ENCODE measurements at regions not wholly inside any gene's neighbourhood (a gene's known extent, or its start where the extent isn't known, plus 50 kb on each side); places are given as distances from the start of the nearest gene placed in this dataset.

GRCh38 chr14:82190742-82191141 is 657.1 kb upstream of the SEL1L start:
- DNase-seq = no peak

DNA sequence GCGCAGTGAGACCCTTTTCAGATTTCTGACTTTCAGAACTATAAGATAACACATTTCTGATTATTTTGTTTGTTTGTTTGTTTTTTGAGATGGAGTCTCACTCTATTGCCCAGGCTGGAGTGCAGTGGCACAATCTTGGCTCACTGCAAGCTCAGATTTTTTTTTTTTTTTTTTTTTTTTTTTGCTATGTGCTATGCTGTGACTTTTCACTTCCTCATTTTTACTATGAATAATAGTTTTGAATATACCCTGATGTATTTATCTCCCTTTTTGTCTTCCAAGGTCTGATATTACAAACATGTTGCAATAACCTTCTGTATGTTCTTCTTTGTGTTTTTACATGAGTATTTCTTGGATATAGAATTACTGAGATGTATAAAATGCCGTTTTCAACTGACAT is 658.7 kb upstream of the SEL1L start:
- no peak for DNase-seq

GRCh38 chr14:82223276-82223675 is 689.6 kb upstream of the SEL1L start:
- no peak for DNase-seq

- no peak for DNase-seq
Observed at GRCh38 chr14:82224610-82225009, 691.0 kb upstream of the SEL1L start.

- no peak for DNase-seq
Observed at GRCh38 chr14:82230748-82231147, 697.1 kb upstream of the SEL1L start.

GRCh38 chr14:82238649-82239048 is 705.0 kb upstream of the SEL1L start:
- no peak for DNase-seq

GRCh38 chr14:82239223-82239622 is 705.6 kb upstream of the SEL1L start:
- DNase-seq = no peak

- no peak for DNase-seq
Observed at GRCh38 chr14:82244791-82245190, 711.1 kb upstream of the SEL1L start.

DNA sequence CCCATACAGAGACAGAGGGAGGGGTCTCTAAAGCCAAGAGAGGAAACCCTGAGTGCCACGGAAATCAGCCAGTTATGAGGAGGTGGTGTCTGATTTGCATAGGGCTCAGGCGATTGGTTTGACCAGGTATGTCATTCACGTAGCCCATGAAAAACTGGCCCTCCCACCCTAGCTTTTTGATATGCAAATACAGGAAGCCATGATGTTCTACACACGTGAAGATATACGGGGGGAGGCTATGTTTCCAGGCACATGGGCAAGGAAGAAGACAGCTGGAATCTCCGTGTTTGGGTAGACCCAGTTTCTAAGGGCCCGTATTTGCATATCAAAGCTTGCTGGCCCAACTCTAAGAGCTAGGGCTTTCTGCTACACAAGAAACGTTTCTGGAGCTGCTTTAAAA is 717.8 kb upstream of the SEL1L start:
- DNase-seq = no peak

- no peak for DNase-seq
Observed at GRCh38 chr14:82270286-82270685, 736.6 kb upstream of the SEL1L start.

- no peak for DNase-seq
Observed at GRCh38 chr14:82298811-82299210, 765.2 kb upstream of the SEL1L start.

- DNase-seq = no peak
Observed at GRCh38 chr14:82309199-82309598, 775.5 kb upstream of the SEL1L start.

- peak; percentile 95 for DNase-seq
Observed at GRCh38 chr14:82313889-82314288, 780.2 kb upstream of the SEL1L start.

GRCh38 chr14:82328442-82328841 is 794.8 kb upstream of the SEL1L start:
- no peak for DNase-seq

- no peak for DNase-seq
Observed at GRCh38 chr14:82341261-82341810, 807.7 kb upstream of the SEL1L start.

DNA sequence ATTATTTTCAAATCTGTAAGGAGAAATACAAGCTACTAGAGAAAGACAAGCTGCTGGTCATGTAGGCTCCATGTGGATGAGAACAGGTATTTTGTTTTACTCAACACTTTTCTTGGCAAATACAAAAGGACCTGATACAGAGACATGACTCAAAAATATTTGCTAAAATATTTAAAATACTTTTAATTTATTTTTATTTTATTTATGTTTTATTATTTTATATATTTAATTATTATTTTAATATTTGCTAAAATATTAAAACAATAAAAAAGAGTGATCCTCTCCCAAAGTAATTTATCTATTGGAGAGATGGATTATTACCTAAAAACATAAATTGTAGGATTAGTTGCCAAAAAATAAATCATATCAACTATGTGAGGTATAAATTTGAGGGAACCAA is 808.9 kb upstream of the SEL1L start:
- DNase-seq = no peak

DNA sequence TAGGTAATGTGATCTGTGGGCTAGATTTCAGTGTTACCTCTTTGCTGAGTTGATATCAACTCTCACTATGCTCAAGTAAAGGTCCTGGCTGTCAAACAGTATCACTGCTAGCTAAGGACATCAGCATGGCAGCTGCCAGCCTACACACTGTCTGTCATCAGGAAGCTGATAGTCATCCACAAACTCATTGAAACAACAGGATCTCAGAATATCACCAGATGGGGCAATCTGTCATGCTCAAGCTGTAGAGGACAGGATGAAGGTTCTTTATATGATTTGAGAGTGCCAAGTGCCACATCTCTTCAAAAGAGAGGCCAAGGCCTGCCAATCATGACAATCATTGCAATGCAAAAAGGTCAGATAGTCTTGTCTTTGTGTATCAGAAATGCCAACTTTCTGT is 811.5 kb upstream of the SEL1L start:
- no peak for DNase-seq

- no peak for DNase-seq
Observed at GRCh38 chr14:82354126-82354525, 820.5 kb upstream of the SEL1L start.

DNA sequence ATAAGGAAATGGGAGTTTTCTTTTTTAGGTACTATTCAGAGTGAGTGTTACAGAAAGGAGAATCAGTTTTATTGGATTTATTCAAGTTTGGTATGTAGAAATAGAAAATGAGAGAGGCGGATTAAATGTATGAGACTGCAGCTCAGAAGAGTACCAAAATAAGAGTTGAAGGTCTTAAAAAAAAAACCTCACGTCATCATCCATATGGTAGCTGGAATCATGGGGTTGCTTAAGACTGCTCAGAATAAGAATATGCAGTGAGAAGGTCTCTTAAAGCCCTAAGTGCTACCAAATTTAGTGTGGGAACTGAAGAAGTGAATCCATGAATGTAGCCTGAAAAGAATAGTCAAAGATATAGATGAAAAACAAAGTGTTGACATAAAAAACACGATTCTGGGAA is 825.5 kb upstream of the SEL1L start:
- no peak for DNase-seq

- no peak for DNase-seq
Observed at GRCh38 chr14:82362452-82362851, 828.8 kb upstream of the SEL1L start.

GRCh38 chr14:82365471-82365870 is 831.8 kb upstream of the SEL1L start:
- no peak for DNase-seq

DNA sequence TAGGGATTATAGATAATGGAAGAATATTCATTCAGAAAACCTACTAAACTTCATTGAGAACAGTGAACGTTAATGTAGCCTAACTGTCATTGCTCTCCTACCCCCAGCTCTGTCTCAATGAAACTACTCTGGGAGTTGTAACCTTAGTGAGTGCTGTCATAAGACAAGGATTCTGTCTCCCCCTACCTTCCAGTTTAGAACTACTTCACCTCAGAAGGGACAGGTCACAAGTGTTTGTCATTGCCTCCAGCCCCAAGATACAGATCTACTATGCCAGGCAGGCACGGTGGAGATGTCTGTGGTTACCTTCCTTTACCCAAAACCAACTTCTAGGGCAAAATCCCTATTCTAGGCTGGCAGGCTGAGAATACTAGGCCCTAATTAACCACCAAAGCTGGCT is 833.1 kb upstream of the SEL1L start:
- DNase-seq = no peak

GRCh38 chr14:82379291-82379690 is 845.6 kb upstream of the SEL1L start:
- DNase-seq = no peak

DNA sequence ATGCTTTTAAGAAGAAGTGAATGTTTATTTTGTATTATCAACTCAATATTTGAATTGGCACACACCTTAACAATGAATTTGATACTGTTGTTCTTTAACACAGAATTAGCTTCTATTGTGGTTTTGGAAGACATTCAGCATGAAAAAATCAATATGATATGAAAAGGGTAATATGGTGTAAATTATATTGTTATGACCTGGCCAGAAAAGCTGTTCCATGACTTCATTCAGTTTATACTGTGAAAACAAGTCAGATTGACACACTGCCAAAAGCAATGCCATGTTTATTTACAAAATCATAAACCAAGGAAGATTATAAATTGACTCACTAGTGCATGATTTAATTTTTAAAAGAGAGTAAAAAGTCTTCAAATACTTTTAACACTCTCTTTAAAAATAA is 851.4 kb upstream of the SEL1L start:
- peak; percentile 30 for DNase-seq

- DNase-seq = no peak
Observed at GRCh38 chr14:82387699-82388098, 854.0 kb upstream of the SEL1L start.

GRCh38 chr14:82388488-82388887 is 854.8 kb upstream of the SEL1L start:
- DNase-seq = no peak

Data from NCI-H345 (cell line).